Neural crest cell (in vitro differentiated cells): ENCODE measurements at regions not wholly inside any gene's neighbourhood (a gene's known extent, or its start where the extent isn't known, plus 50 kb on each side); places are given as distances from the start of the nearest gene placed in this dataset.

Experiments used
- DNase-seq: peaks from one replicate; pipeline ENCODE4 v3.0.0; 2021; ENCODE audit warnings: low read depth, mixed read lengths, low spot score
- H3K27ac Mint-ChIP-seq: one replicate; pipeline ENCODE4 v1.8.0; 2021; ENCODE audit warnings: mild to moderate bottlenecking, mixed read lengths; ENCODE audit not compliant: unreplicated experiment
- H3K27me3 Mint-ChIP-seq: 2 replicates; pipeline ENCODE4 v1.8.0; 2021; ENCODE audit warnings: low read depth, mild to moderate bottlenecking, mixed read lengths
- H3K36me3 Mint-ChIP-seq: 2 replicates; pipeline ENCODE4 v1.8.0; 2021; ENCODE audit warnings: low read depth, mild to moderate bottlenecking, mixed read lengths
- H3K4me1 Mint-ChIP-seq: 2 replicates; pipeline ENCODE4 v1.8.0; 2021; ENCODE audit warnings: mixed read lengths
- H3K4me3 Mint-ChIP-seq: one replicate; pipeline ENCODE4 v1.8.0; 2021; ENCODE audit warnings: mild to moderate bottlenecking, mixed read lengths
- H3K9me3 Mint-ChIP-seq: 2 replicates; pipeline ENCODE4 v1.8.0; 2021; ENCODE audit warnings: mixed read lengths
- TF ChIP-seq, protein P1 (sequence below): fragments of 200-600 bp; sonication (generic); conservative IDR thresholded peaks from 2 replicates; pipeline ENCODE4 v1.5.0; 2021; ENCODE audit warnings: antibody characterized with exemption, mild to moderate bottlenecking

DNA sequence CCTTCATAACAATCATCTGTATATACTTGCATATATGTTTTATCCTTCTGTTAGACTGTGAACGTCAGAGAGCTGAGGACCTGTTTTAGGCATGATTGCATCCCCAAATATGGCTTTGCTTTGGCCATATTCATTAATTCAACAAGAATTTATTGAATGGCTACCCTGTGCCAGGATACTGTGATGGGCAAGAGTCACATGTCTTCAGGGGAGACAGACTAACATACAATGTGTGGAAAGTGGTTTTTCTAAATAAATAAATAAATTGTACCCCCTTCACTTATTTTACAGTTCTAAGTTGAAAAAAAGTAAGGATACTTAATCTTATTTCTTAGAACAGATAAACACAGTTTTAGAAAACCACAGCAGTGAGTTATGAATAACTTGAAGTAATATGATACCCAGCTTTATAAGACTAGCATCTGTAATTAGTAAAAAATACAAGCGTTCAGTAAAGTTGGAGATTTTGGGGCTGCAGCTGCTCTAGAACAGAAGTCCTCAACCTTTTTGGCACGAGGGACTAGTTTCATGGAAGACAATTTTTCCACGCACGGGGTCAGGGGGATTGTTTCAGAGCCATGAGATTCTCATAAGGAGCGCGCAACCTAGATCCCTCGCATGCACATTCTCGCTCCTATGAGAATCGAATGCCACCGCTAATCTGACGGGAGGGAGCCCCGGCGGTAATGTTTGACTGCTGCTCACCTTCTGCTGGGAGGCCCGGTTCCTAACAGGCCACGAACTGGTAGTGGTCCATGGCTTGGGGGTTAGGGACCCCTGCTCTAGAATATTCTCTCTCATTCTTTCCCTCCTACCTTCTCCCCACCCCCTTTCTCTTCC is 89.4 kb upstream of the MTPN start:
- DNase-seq = no peak
- Mint-ChIP-seq H3K4me3 (no peak overlapping the region), H3K36me3 (no peaks in the 10 kb centered on the region), H3K27me3 (peaks cover 8% of the 10 kb centered on the region), H3K4me1 (no peaks in the 10 kb centered on the region), H3K27ac (no peak overlapping the region), H3K9me3 (peaks cover 3% of the 10 kb centered on the region)
- TF ChIP-seq, protein P1, sequence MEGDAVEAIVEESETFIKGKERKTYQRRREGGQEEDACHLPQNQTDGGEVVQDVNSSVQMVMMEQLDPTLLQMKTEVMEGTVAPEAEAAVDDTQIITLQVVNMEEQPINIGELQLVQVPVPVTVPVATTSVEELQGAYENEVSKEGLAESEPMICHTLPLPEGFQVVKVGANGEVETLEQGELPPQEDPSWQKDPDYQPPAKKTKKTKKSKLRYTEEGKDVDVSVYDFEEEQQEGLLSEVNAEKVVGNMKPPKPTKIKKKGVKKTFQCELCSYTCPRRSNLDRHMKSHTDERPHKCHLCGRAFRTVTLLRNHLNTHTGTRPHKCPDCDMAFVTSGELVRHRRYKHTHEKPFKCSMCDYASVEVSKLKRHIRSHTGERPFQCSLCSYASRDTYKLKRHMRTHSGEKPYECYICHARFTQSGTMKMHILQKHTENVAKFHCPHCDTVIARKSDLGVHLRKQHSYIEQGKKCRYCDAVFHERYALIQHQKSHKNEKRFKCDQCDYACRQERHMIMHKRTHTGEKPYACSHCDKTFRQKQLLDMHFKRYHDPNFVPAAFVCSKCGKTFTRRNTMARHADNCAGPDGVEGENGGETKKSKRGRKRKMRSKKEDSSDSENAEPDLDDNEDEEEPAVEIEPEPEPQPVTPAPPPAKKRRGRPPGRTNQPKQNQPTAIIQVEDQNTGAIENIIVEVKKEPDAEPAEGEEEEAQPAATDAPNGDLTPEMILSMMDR = no peak

DNA sequence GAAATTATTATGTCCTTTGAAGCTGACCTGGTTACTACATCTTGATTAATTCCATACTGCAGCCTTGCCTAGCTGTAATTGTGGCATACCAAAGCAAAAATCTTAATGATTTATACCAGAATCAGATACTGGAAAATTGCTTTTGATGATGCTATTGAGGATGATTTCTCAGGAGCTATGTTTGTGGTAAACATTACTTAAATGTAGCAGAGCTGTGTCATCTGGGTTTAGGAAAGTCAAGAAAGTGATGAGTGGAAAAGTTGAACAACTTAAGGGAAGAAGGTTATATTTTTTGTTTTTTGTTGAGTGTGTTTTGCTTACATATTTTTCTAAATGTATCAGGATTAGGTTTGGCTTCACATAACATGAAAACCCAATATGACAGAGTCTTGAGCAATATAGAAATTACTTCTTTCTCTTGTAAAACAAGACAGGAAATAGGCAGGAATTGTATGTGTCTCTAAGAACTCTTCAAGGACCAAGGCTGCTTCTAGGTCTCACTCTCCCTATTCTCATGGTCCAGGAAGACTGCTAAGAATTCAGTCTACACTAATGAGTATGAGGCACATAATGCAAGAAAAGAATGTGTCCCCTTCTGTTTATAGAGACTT is 87.6 kb upstream of the MTPN start:
- Mint-ChIP-seq H3K27me3 (peaks cover 8% of the 10 kb centered on the region), H3K9me3 (peaks cover 3% of the 10 kb centered on the region), H3K27ac (no peak overlapping the region), H3K4me1 (no peaks in the 10 kb centered on the region), H3K4me3 (no peak overlapping the region), H3K36me3 (no peaks in the 10 kb centered on the region)
- DNase-seq = no peak
- TF ChIP-seq, protein P1 = no peak

DNA sequence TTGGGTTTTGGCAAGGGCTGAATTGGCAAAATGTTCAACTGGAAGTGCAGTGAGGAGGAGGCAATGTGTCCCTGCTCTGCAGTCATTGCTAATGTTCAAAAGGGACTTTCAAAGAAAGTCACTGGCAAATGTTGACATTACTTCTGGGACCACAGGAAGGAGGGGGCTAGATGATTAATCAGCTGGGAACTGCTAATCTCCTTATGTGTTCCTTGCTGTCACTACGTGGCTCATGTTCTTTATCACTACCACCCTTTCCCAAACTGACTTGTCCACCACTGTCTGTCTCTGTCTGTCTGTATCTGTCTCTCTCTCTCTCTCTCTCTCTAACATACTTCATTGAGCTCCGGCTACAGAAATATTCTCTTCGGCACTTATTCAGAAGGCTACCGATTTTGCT is 86.9 kb upstream of the MTPN start:
- Mint-ChIP-seq H3K27me3 (peaks cover 8% of the 10 kb centered on the region), H3K27ac (no peak overlapping the region), H3K4me1 (no peaks in the 10 kb centered on the region), H3K9me3 (peaks cover 3% of the 10 kb centered on the region), H3K4me3 (no peak overlapping the region), H3K36me3 (no peaks in the 10 kb centered on the region)
- DNase-seq = no peak
- TF ChIP-seq, protein P1 = no peak

DNA sequence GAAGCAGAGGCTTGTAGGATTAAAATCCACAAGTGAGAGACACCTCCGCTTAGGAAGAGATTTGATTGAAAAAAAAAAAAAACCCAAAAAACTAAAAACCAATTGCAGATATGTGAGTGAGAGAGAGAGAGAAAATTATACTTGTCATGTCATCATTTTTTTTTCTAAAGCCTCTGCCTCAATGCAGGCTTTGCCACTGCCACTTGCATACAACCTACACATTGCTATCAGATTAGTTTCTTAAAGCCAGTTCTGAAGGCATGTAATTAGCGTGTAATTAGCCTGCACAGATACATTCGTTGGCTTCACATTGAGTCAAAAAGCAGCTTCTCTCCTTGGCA is 86.1 kb upstream of the MTPN start:
- Mint-ChIP-seq H3K4me3 (no peak overlapping the region), H3K9me3 (peaks cover 3% of the 10 kb centered on the region), H3K4me1 (no peaks in the 10 kb centered on the region), H3K27me3 (peaks cover 8% of the 10 kb centered on the region), H3K36me3 (no peaks in the 10 kb centered on the region), H3K27ac (no peak overlapping the region)
- no peak for DNase-seq
- TF ChIP-seq, protein P1 = no peak

DNA sequence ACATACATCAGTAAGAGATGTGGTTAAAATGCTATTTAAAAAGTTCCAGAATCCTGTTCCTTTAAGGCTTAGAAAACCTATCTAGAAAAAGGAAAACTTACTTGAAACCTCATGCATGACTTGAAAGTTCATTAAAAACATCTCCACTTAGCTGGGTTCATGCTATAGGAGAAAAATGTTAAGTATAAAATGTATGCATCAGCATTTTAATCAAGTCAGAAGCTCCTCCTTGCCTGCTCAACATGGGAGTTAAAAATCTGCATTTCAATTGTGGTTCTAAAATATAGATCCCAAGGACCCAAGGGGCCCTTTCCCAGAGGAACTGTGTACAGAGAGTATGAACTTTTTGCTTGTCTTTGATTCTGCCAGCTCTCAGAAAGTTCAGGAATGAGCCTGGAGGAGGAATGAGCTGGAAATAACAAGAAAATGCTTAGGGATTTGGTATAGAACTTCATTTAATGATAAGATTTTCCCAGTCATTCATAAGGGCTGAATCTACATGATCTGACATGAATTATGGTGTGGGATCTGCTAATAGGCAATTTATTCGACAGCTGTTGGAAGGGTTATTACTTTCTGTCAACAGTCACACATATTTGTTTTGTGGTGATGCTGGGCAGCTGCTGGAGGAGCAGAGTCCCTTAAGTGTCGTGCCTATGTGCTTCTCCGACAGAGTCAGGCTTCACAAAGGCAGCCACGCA is 85.6 kb upstream of the MTPN start:
- no peak for DNase-seq
- Mint-ChIP-seq H3K36me3 (no peaks in the 10 kb centered on the region), H3K27ac (no peak overlapping the region), H3K27me3 (peaks cover 8% of the 10 kb centered on the region), H3K9me3 (peaks cover 3% of the 10 kb centered on the region), H3K4me1 (no peaks in the 10 kb centered on the region), H3K4me3 (no peak overlapping the region)
- TF ChIP-seq, protein P1 = no peak
